Vagina (tissue), 2 donors: ENCODE measurements at regions not wholly inside any gene's neighbourhood (a gene's known extent, or its start where the extent isn't known, plus 50 kb on each side); places are given as distances from the start of the nearest gene placed in this dataset.

Experiments used
- POLR2A ChIP-seq, 2 donors: fragments of 450-650 bp; IDR thresholded peaks; one replicate each; pipeline ENCODE4 v1.6.1; 2017; ENCODE audit warnings: antibody characterized with exemption in 2 of 2, mild to moderate bottlenecking in 2 of 2, moderate library complexity in 2 of 2
- TF ChIP-seq, protein P1 (sequence below), 3 experiments: fragments of 450-650 bp in 2 of 3; fragments of 200-600 bp in 1 of 3; sonication (generic) in 1 of 3; IDR thresholded peaks; one replicate each; pipeline ENCODE4 v1.5.1; 2017 to 2019; ENCODE audit warnings: antibody characterized with exemption in 3 of 3, mild to moderate bottlenecking in 2 of 3, moderate library complexity in 2 of 3

DNA sequence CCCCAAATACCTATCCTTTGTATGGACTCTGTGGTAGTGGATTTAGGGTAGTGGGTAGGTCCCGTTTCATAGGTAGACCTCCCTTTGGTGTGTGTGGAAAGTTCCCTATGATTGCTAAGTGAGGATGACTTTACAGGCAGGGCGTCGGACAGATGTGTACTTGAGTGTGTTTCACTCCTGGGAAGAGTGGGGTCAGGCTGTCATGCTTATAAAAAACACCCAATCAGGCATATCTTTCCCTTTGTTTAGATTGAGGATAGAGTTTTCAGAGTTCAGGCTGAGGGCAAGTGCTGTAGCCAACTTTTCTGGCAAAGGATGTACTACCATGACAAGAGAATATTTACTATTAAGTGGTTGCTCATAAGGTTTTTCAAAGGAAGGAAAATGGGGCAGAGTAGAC is 242.0 kb downstream of the YTHDC2 start:
- TF ChIP-seq POLR2A (IDR thresholded peaks at IDR 0.05): no peak
- TF ChIP-seq, protein P1, sequence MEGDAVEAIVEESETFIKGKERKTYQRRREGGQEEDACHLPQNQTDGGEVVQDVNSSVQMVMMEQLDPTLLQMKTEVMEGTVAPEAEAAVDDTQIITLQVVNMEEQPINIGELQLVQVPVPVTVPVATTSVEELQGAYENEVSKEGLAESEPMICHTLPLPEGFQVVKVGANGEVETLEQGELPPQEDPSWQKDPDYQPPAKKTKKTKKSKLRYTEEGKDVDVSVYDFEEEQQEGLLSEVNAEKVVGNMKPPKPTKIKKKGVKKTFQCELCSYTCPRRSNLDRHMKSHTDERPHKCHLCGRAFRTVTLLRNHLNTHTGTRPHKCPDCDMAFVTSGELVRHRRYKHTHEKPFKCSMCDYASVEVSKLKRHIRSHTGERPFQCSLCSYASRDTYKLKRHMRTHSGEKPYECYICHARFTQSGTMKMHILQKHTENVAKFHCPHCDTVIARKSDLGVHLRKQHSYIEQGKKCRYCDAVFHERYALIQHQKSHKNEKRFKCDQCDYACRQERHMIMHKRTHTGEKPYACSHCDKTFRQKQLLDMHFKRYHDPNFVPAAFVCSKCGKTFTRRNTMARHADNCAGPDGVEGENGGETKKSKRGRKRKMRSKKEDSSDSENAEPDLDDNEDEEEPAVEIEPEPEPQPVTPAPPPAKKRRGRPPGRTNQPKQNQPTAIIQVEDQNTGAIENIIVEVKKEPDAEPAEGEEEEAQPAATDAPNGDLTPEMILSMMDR (IDR thresholded peaks at IDR 0.05): no peak
